ENCODE measurements at regions not wholly inside any gene's neighbourhood (a gene's known extent, or its start where the extent isn't known, plus 50 kb on each side); places are given as distances from the start of the nearest gene placed in this dataset.

GRCh38 chr1:60129911-60130310 lies 56.3 kb upstream of the C1orf87 start:
- H3K4me3 Mint-ChIP-seq (ENCODE audit: unreplicated experiment) = no peak overlapping the region
- DNase-seq (ENCODE audit: low spot score) = no peak
- peaks cover 3% of the 10 kb centered on the region for H3K4me1 Mint-ChIP-seq (ENCODE audit: unreplicated experiment)
- no peaks in the 10 kb centered on the region for H3K9me3 Mint-ChIP-seq (ENCODE audit: unreplicated experiment)
- H3K36me3 Mint-ChIP-seq (ENCODE audit: low read depth, unreplicated experiment) = no peaks in the 10 kb centered on the region
- peaks cover 4% of the 10 kb centered on the region for H3K27me3 Mint-ChIP-seq (ENCODE audit: unreplicated experiment)
- H3K27ac Mint-ChIP-seq (ENCODE audit: unreplicated experiment) = no peak overlapping the region
- TF ChIP-seq, protein P1, sequence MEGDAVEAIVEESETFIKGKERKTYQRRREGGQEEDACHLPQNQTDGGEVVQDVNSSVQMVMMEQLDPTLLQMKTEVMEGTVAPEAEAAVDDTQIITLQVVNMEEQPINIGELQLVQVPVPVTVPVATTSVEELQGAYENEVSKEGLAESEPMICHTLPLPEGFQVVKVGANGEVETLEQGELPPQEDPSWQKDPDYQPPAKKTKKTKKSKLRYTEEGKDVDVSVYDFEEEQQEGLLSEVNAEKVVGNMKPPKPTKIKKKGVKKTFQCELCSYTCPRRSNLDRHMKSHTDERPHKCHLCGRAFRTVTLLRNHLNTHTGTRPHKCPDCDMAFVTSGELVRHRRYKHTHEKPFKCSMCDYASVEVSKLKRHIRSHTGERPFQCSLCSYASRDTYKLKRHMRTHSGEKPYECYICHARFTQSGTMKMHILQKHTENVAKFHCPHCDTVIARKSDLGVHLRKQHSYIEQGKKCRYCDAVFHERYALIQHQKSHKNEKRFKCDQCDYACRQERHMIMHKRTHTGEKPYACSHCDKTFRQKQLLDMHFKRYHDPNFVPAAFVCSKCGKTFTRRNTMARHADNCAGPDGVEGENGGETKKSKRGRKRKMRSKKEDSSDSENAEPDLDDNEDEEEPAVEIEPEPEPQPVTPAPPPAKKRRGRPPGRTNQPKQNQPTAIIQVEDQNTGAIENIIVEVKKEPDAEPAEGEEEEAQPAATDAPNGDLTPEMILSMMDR (IDR thresholded peaks at IDR 0.05; ENCODE audit: unreplicated experiment) = no peak

DNA sequence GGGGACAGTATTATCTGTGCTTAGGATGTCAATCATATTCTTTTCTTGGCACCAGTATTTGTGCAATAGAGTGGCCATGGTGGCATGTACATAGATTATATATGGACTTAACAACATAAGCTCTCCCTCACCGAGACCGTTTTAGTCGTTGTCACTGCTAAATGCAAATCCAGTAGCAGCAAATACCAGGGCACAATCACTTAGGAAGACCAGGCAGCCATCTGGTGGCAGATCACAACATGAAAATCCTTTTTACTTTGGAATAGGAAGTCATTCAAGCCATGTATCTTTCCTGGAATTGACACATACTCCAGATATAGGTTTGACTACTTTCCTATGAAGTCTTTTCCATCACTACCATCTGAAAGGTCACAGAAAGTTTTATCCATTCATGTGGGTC lies 53.2 kb upstream of the C1orf87 start:
- H3K27ac Mint-ChIP-seq (ENCODE audit: unreplicated experiment) = no peak overlapping the region
- DNase-seq (ENCODE audit: low spot score) = no peak
- no peaks in the 10 kb centered on the region for H3K27me3 Mint-ChIP-seq (ENCODE audit: unreplicated experiment)
- H3K36me3 Mint-ChIP-seq (ENCODE audit: low read depth, unreplicated experiment) = no peaks in the 10 kb centered on the region
- H3K4me1 Mint-ChIP-seq (ENCODE audit: unreplicated experiment) = no peaks in the 10 kb centered on the region
- TF ChIP-seq, protein P1 (IDR thresholded peaks at IDR 0.05; ENCODE audit: unreplicated experiment) = no peak
- H3K9me3 Mint-ChIP-seq (ENCODE audit: unreplicated experiment) = no peaks in the 10 kb centered on the region
- no peak overlapping the region for H3K4me3 Mint-ChIP-seq (ENCODE audit: unreplicated experiment)

All from endothelial cell (in vitro differentiated cells).